ENCODE measurements at regions not wholly inside any gene's neighbourhood (a gene's known extent, or its start where the extent isn't known, plus 50 kb on each side); places are given as distances from the start of the nearest gene placed in this dataset.
"Not testable (repeated sequence)": the region's sequence is repeated elsewhere in the genome, so short reads cannot be mapped to it uniquely, and the experiment has no call there.

- TF ChIP-seq EZH2 (IDR thresholded peaks at IDR 0.05; ENCODE audit: low read length, unreplicated experiment); EZH2phosphoT487 (IDR thresholded peaks at IDR 0.05; ENCODE audit: borderline replicate concordance, low read length); CTCF (conservative IDR thresholded peaks at IDR 0.05; ENCODE audit: low read depth, low read length): not testable (repeated sequence)
Measured at GRCh38 chr13:18211752-18212560, 969.7 kb downstream of the TUBA3C start.
